ENCODE measurements at regions not wholly inside any gene's neighbourhood (a gene's known extent, or its start where the extent isn't known, plus 50 kb on each side); places are given as distances from the start of the nearest gene placed in this dataset.

DNA sequence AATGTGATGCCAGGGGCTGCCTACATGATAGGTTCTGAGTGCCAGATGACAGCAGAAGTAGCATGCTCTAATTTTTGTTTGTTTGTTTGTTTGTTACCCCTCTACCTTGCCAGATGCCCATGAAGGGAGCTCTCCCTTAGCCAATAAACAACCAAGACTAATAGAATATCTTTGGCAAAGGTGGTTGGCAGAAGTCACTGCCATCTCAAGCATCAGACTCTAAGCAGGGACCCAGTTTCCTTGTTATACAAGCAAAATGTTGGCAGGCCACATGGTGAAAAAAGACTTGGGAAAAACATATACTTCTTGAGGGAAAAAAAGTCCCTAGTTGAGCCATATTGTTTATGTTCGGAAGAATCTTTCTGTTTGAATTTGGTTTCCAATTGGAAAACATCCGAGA lies 609.0 kb upstream of the CFAP20DC start:
- Histone ChIP-seq H3K9me3 (no peaks in the 10 kb centered on the region), H3K27ac (no peak overlapping the region), H3K27me3 (replicated peaks; ENCODE audit: insufficient read depth) (no peaks in the 10 kb centered on the region), H3K4me1 (ENCODE audit: control insufficient read depth in 1 of 2, low read depth in 2 of 2) (peaks cover 0 to 24% of the 10 kb centered on the region in 2 donors), H3K36me3 (no peaks in the 10 kb centered on the region), H3K4me3 (no peak overlapping the region)
- TF ChIP-seq, protein P1, sequence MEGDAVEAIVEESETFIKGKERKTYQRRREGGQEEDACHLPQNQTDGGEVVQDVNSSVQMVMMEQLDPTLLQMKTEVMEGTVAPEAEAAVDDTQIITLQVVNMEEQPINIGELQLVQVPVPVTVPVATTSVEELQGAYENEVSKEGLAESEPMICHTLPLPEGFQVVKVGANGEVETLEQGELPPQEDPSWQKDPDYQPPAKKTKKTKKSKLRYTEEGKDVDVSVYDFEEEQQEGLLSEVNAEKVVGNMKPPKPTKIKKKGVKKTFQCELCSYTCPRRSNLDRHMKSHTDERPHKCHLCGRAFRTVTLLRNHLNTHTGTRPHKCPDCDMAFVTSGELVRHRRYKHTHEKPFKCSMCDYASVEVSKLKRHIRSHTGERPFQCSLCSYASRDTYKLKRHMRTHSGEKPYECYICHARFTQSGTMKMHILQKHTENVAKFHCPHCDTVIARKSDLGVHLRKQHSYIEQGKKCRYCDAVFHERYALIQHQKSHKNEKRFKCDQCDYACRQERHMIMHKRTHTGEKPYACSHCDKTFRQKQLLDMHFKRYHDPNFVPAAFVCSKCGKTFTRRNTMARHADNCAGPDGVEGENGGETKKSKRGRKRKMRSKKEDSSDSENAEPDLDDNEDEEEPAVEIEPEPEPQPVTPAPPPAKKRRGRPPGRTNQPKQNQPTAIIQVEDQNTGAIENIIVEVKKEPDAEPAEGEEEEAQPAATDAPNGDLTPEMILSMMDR (IDR thresholded peaks at IDR 0.05) = no peak
- ATAC-seq (ENCODE audit: insufficient number of reproducible peaks, low FRiP score, low read depth) (no peak), DNase-seq (ENCODE audit: low spot score) (no peak)

DNA sequence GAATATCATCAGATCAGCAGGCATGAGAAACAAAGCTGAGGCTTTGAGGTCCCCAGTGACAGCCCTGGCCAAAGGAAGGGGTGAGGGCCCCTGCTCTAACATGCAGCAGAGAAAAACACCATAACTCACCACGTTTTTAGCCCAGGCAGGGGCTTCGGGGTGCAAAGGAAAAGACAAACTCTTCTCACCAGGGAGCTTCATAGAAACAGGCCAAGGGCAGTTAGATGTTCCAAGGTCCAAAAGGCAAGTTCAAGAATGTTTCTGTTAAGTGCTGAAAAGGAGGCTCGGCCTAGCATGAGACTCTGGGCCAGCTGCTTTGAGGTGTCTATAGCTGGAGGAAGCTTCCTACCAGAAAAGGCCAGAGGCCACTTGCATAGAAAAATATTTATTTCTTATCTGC lies 608.4 kb upstream of the CFAP20DC start:
- H3K4me1 ChIP-seq (ENCODE audit: control insufficient read depth in 1 of 2, low read depth in 2 of 2) = peaks cover 0 to 29% of the 10 kb centered on the region in 2 donors
- no peaks in the 10 kb centered on the region for H3K9me3 ChIP-seq
- H3K36me3 ChIP-seq = no peaks in the 10 kb centered on the region
- no peak overlapping the region for H3K27ac ChIP-seq
- no peak overlapping the region for H3K4me3 ChIP-seq
- H3K27me3 ChIP-seq (replicated peaks; ENCODE audit: insufficient read depth) = no peaks in the 10 kb centered on the region
- TF ChIP-seq, protein P1 (IDR thresholded peaks at IDR 0.05) = no peak
- DNase-seq (ENCODE audit: low spot score) (no peak), ATAC-seq (ENCODE audit: insufficient number of reproducible peaks, low FRiP score, low read depth) (no peak)

DNA sequence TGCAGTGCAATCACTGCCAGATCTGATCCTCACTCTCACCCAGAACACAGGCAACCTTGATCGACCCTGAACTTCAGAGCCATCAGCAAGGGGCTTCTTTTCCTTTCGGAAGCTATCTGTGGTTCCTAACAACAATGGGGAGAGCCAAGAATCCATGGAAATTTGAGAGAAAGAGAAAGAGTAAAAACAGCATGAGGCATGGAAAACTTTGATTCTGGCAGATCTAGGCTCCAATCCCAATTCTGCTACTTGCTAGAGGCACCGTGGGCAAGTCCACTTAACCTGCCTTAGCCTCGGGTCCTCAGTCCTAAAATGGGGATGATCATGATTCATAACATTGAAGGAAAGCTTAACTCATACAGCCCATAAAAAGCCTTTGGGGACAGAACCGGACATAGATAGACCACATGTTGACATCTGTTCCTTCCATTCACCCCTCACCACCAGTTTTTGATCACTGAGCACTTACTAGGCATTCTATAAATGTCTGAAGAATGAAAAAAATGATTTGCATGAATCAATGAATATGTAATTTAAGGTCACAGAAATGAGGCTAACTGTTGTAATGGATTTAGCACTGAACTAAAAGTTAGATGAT lies 605.7 kb upstream of the CFAP20DC start:
- ATAC-seq (ENCODE audit: insufficient number of reproducible peaks, low FRiP score, low read depth) (no peak), DNase-seq (ENCODE audit: low spot score) (no peak)
- Histone ChIP-seq H3K36me3 (no peaks in the 10 kb centered on the region), H3K4me3 (no peak overlapping the region), H3K4me1 (ENCODE audit: control insufficient read depth in 1 of 2, low read depth in 2 of 2) (peaks cover 0 to 18% of the 10 kb centered on the region in 2 donors), H3K27ac (no peak overlapping the region), H3K27me3 (replicated peaks; ENCODE audit: insufficient read depth) (no peaks in the 10 kb centered on the region), H3K9me3 (peaks cover under 1% of the 10 kb centered on the region)
- TF ChIP-seq, protein P1 (IDR thresholded peaks at IDR 0.05) = no peak

DNA sequence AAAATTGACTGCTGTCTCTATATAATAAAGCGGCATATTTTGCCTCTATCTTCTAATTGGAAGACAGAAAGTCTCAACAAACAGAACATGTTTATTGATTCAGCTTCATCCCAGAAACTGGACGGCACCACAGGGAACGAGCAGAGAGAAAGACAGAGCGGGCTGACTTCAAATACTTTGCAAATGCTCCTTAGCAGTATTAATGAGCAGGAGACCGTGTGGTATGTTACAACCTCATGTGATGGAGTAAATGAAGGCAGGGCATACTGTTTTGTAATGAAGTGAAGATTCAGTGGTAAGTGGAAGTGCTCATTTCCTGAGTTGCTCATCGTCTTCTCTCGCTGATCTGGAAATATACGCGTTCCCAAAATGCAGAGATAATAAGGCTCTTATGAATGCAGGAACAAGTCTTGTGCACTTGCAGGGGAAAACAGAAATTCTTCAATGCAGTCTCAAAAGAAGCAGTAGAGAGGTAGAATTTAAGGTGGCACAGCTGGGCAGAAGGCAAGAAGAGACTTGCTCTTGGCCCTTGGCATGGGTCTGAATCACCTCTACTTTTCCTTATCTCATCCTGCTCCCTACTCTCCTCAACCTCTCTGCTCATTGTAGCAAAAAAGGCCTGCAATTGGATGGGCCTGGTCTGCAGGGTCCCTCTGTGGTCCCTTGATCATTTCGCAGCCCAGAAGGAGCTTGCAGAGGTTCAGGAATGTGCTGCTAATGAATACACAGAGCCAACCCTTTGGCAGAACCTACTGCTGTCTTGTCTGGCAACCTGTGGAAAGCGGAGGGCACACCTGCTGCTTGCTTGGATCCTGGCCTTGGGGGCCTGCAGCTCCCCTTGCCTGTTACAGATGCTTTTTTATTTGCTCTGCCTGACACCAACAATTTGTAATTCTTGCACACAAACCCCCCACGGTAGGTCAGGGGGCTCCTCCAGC lies 604.9 kb upstream of the CFAP20DC start:
- no peaks in the 10 kb centered on the region for H3K27me3 ChIP-seq (replicated peaks; ENCODE audit: insufficient read depth)
- peaks cover 8% of the 10 kb centered on the region for H3K9me3 ChIP-seq
- peaks cover 0 to 17% of the 10 kb centered on the region in 2 donors for H3K4me1 ChIP-seq (ENCODE audit: control insufficient read depth in 1 of 2, low read depth in 2 of 2)
- H3K4me3 ChIP-seq = no peak overlapping the region
- no peak for DNase-seq (ENCODE audit: low spot score)
- ATAC-seq (ENCODE audit: insufficient number of reproducible peaks, low FRiP score, low read depth) = no peak
- H3K36me3 ChIP-seq = no peaks in the 10 kb centered on the region
- no peak overlapping the region for H3K27ac ChIP-seq
- TF ChIP-seq, protein P1 (IDR thresholded peaks at IDR 0.05) = no peak

DNA sequence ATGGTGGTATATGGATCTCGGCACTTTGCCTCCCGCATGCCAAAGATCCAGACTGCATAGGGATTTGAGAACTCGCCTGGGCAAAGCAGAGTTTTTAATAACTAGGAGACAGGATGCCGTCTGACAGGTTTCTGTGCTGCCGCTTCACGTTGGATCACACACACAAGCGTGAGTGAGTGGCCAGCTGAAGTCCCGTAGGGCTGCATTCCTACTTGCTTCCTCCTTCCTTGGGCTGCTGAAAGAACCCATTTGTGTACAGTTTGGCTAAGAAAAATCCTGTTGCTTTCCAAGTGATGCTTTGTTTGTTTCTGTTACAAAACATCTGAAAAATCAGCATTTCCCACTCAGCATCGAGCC lies 604.3 kb upstream of the CFAP20DC start:
- H3K4me1 ChIP-seq (ENCODE audit: control insufficient read depth in 1 of 2, low read depth in 2 of 2) = peaks cover 0 to 17% of the 10 kb centered on the region in 2 donors
- H3K36me3 ChIP-seq = no peaks in the 10 kb centered on the region
- peak overlapping the region in 1 of 2 donors; percentile 25 for H3K27ac ChIP-seq
- TF ChIP-seq, protein P1 (IDR thresholded peaks at IDR 0.05) = no peak
- ATAC-seq (ENCODE audit: insufficient number of reproducible peaks, low FRiP score, low read depth) (no peak), DNase-seq (ENCODE audit: low spot score) (no peak)
- peaks cover 12% of the 10 kb centered on the region for H3K9me3 ChIP-seq
- H3K27me3 ChIP-seq (replicated peaks; ENCODE audit: insufficient read depth) = no peaks in the 10 kb centered on the region
- H3K4me3 ChIP-seq = peak overlapping the region; percentile 2
